ENCODE measurements at regions not wholly inside any gene's neighbourhood (a gene's known extent, or its start where the extent isn't known, plus 50 kb on each side); places are given as distances from the start of the nearest gene placed in this dataset.

- TF ChIP-seq CTCF (conservative IDR thresholded peaks at IDR 0.05; ENCODE audit: low read depth, low read length) (no peak), EZH2 (IDR thresholded peaks at IDR 0.05; ENCODE audit: borderline replicate concordance, low read depth, low read length, poor library complexity, severe bottlenecking) (no peak)
Observed at GRCh38 chr4:67292636-67293035, 252.7 kb downstream of the CENPC start.
